H1 (cell line): ENCODE measurements at regions not wholly inside any gene's neighbourhood (a gene's known extent, or its start where the extent isn't known, plus 50 kb on each side); places are given as distances from the start of the nearest gene placed in this dataset.
"Not testable (repeated sequence)": the region's sequence is repeated elsewhere in the genome, so short reads cannot be mapped to it uniquely, and the experiment has no call there.

ENCODE experiments used
- CTCF ChIA-PET: fragments of 300-600 bp; sonication (Branson Sonifier 250); formaldehyde crosslinking; loops from one replicate; lab custom pipeline; 2021; ENCODE audit not compliant: partially characterized antibody; lab: Charles Lee
- POLR2A ChIA-PET: fragments of 300-600 bp; sonication (Branson Sonifier 250); formaldehyde crosslinking; loops from one replicate; lab custom pipeline; 2021; ENCODE audit warnings: inconsistent platforms; ENCODE audit not compliant: partially characterized antibody; lab: Charles Lee
- DNase-seq, 2 experiments: peaks; one replicate each; pipeline versions ENCODE4 v3.0.0 to v3.0.0-alpha.2; 2010 to 2022; ENCODE audit warnings: low spot score in 2 of 2, low read depth in 1 of 2, mixed read lengths in 1 of 2
- FAIRE-seq: peaks from 2 replicates; lab custom pipeline; 2011; peaks lifted over from hg19 to GRCh38; lab: Jason Lieb, UNC
- H2AFZ ChIP-seq: 2 replicates; pipeline ENCODE4 v1.8.1; 2012; ENCODE audit warnings: low read length, inconsistent platforms
- H2AK5ac ChIP-seq: 2 replicates; pipeline ENCODE4 v1.6.1; 2013; ENCODE audit warnings: low read depth, low read length
- H2BK120ac ChIP-seq: replicated peaks from 2 replicates; pipeline ENCODE3; 2013; ENCODE audit warnings: low read depth, low read length, inconsistent platforms
- H2BK12ac ChIP-seq: 2 replicates; pipeline ENCODE4 v1.6.1; 2013; ENCODE audit warnings: low read depth, low read length
- H2BK15ac ChIP-seq: 2 replicates; pipeline ENCODE4 v1.6.1; 2013; ENCODE audit warnings: low read length
- H2BK20ac ChIP-seq: 2 replicates; pipeline ENCODE4 v1.6.1; 2013; ENCODE audit warnings: low read length
- H2BK5ac ChIP-seq: 2 replicates; pipeline ENCODE4 v1.6.1; 2013; ENCODE audit warnings: low read depth, low read length
- H3K14ac ChIP-seq: 2 replicates; pipeline ENCODE4 v1.6.1; 2013; ENCODE audit warnings: inconsistent platforms; ENCODE audit not compliant: insufficient read length
- H3K18ac ChIP-seq: 2 replicates; pipeline ENCODE4 v1.6.1; 2013; ENCODE audit warnings: low read length; ENCODE audit errors: extremely low read depth
- H3K23ac ChIP-seq: 2 replicates; pipeline ENCODE4 v1.6.1; 2013; ENCODE audit warnings: inconsistent platforms; ENCODE audit not compliant: insufficient read length
- H3K23me2 ChIP-seq: 2 replicates; pipeline ENCODE4 v1.6.1; 2013; ENCODE audit warnings: low read depth, low read length
- H3K27ac ChIP-seq: 2 replicates; pipeline ENCODE4 v1.6.1; 2011; ENCODE audit warnings: low read depth, low read length, inconsistent platforms
- H3K27me3 ChIP-seq, 4 experiments: replicated peaks in 1 of 4; 1 replicate in 1 of 4; 2 replicates in 3 of 4; pipeline versions ENCODE4 v1.6.1 to v1.8.1; 2011 to 2013; ENCODE audit warnings: low read length in 3 of 4, mild to moderate bottlenecking in 3 of 4, inconsistent platforms in 2 of 4, mixed read lengths in 2 of 4, moderate library complexity in 1 of 4; ENCODE audit not compliant: control insufficient read depth in 3 of 4, insufficient read depth in 3 of 4; ENCODE audit errors: extremely low read depth in 1 of 4
- H3K36me3 ChIP-seq, 4 experiments: 2 replicates each; pipeline versions ENCODE4 v1.6.1 to v1.8.1; 2011 to 2013; ENCODE audit warnings: mild to moderate bottlenecking in 4 of 4, low read length in 3 of 4, moderate library complexity in 2 of 4, control low read depth in 1 of 4, inconsistent platforms in 1 of 4; ENCODE audit not compliant: insufficient read depth in 4 of 4, control insufficient read depth in 2 of 4
- H3K4ac ChIP-seq: replicated peaks from 2 replicates; pipeline ENCODE3; 2013; ENCODE audit warnings: low read length, low read depth, mixed read lengths, inconsistent platforms; ENCODE audit not compliant: insufficient read length
- H3K4me1 ChIP-seq, 4 experiments: replicated peaks in 1 of 4; 1 replicate in 1 of 4; 2 replicates in 3 of 4; pipeline versions ENCODE4 v1.6.1 to v1.8.1; 2011 to 2013; ENCODE audit warnings: low read length in 3 of 4, inconsistent platforms in 2 of 4, mixed read lengths in 1 of 4; ENCODE audit not compliant: insufficient read depth in 4 of 4, control insufficient read depth in 3 of 4
- H3K4me2 ChIP-seq, 2 experiments: 2 replicates each; pipeline versions ENCODE4 v1.6.1 to v1.8.1; 2011 to 2013; ENCODE audit warnings: low read depth in 2 of 2, low read length in 2 of 2, control low read depth in 1 of 2, inconsistent platforms in 1 of 2, mild to moderate bottlenecking in 1 of 2; ENCODE audit not compliant: insufficient read depth in 1 of 2
- H3K4me3 ChIP-seq, 4 experiments: fragments of 200-600, 300-600 bp in 1 of 4; sonication (generic), shearing (Covaris generic), sonication (Bioruptor Twin) in 1 of 4; 2 replicates each; pipeline versions ENCODE4 v1.5.1 to v1.8.1; 2011 to 2016; ENCODE audit warnings: low read length in 4 of 4, low read depth in 3 of 4, control low read depth in 2 of 4, inconsistent platforms in 2 of 4, mild to moderate bottlenecking in 2 of 4, mixed read lengths in 1 of 4, moderate library complexity in 1 of 4; ENCODE audit not compliant: insufficient read depth in 2 of 4; ENCODE audit errors: extremely low read depth in 1 of 4
- H3K56ac ChIP-seq: replicated peaks from 2 replicates; pipeline ENCODE3; 2013; ENCODE audit warnings: low read depth, mild to moderate bottlenecking, mixed read lengths, low read length, inconsistent platforms; ENCODE audit not compliant: insufficient read length
- H3K79me1 ChIP-seq: 2 replicates; pipeline ENCODE4 v1.6.1; 2013; ENCODE audit warnings: low read depth, low read length, control low read depth
- H3K79me2 ChIP-seq, 2 experiments: 2 replicates each; pipeline versions ENCODE4 v1.6.1 to v1.8.1; 2012 to 2013; ENCODE audit warnings: low read length in 2 of 2, mild to moderate bottlenecking in 2 of 2, inconsistent platforms in 1 of 2; ENCODE audit not compliant: insufficient read depth in 2 of 2, control insufficient read depth in 1 of 2
- H3K9ac ChIP-seq, 4 experiments: replicated peaks in 1 of 4; 1 replicate in 1 of 4; 2 replicates in 3 of 4; pipeline versions ENCODE4 v1.6.1 to v1.8.1; 2011 to 2013; ENCODE audit warnings: low read depth in 3 of 4, low read length in 3 of 4, control low read depth in 2 of 4, mild to moderate bottlenecking in 2 of 4, moderate library complexity in 2 of 4, inconsistent platforms in 1 of 4; ENCODE audit errors: extremely low read depth in 1 of 4
- H3K9me3 ChIP-seq, 2 experiments: 2 replicates each; pipeline versions ENCODE4 v1.6.1 to v1.8.1; 2012 to 2013; ENCODE audit warnings: mild to moderate bottlenecking in 2 of 2, moderate library complexity in 2 of 2, control low read depth in 1 of 2, inconsistent platforms in 1 of 2, low read depth in 1 of 2, low read length in 1 of 2, mixed read lengths in 1 of 2; ENCODE audit not compliant: insufficient read depth in 2 of 2
- H4K20me1 ChIP-seq, 2 experiments: replicated peaks in 1 of 2; 2 replicates each; pipeline versions ENCODE3 to v1.8.1; 2011 to 2013; ENCODE audit warnings: inconsistent platforms in 2 of 2, low read length in 2 of 2, mild to moderate bottlenecking in 1 of 2; ENCODE audit not compliant: insufficient read depth in 2 of 2, control insufficient read depth in 1 of 2
- H4K5ac ChIP-seq: 2 replicates; pipeline ENCODE4 v1.6.1; 2013; ENCODE audit warnings: low read length, low read depth, mixed read lengths, inconsistent platforms; ENCODE audit not compliant: insufficient read length
- H4K8ac ChIP-seq: 2 replicates; pipeline ENCODE4 v1.8.0; 2013; ENCODE audit warnings: mild to moderate bottlenecking, moderate library complexity, low read length, inconsistent platforms; ENCODE audit not compliant: insufficient read depth; ENCODE audit errors: extremely low read depth
- H4K91ac ChIP-seq: replicated peaks from 2 replicates; pipeline ENCODE3; 2013; ENCODE audit warnings: low read length, mixed read lengths, inconsistent platforms; ENCODE audit not compliant: insufficient read length
- WGBS, 2 experiments: shearing (Covaris generic) in 1 of 2; methylation state at CpG; one replicate each; pipeline versions ENCODE4 v1.1.6 to v1.1.7; 2013 to 2015; ENCODE audit warnings: low lambda C conversion rate in 2 of 2, mixed read lengths in 2 of 2, inconsistent platforms in 1 of 2, low coverage in 1 of 2, missing lambda C conversion rate in 1 of 2; ENCODE audit not compliant: insufficient replicate concordance in 2 of 2, insufficient coverage in 1 of 2, insufficient read length in 1 of 2; ENCODE audit errors: extremely low coverage in 1 of 2, missing lambda C conversion rate in 1 of 2; 5-methylcytosine and 5-hydroxymethylcytosine counted together

GRCh38 chr9:24970780-24971179 is 425.1 kb upstream of the IZUMO3 start:
- H3K4me3 ChIP-seq, H3K27ac ChIP-seq, CTCF ChIA-PET, H3K56ac ChIP-seq, H2BK120ac ChIP-seq, H3K79me2 ChIP-seq, H3K9me3 ChIP-seq, H3K18ac ChIP-seq, H4K5ac ChIP-seq, H4K20me1 ChIP-seq, DNase-seq, H3K9ac ChIP-seq, H3K4ac ChIP-seq, H3K4me1 ChIP-seq, H3K23me2 ChIP-seq, H2BK12ac ChIP-seq, H3K23ac ChIP-seq, H2BK15ac ChIP-seq, POLR2A ChIA-PET, H4K8ac ChIP-seq, FAIRE-seq, H2BK20ac ChIP-seq, H3K14ac ChIP-seq, H2AFZ ChIP-seq, H2BK5ac ChIP-seq, H3K27me3 ChIP-seq, H3K36me3 ChIP-seq, H3K79me1 ChIP-seq, H4K91ac ChIP-seq, H2AK5ac ChIP-seq, H3K4me2 ChIP-seq: not testable (repeated sequence)
- WGBS, 2 experiments = 97% methylated on average over 8 of the region's 8 CpGs; no CpG with 5 or more reads in 1 of the 2 experiments
